GM19324 (cell line): ENCODE measurements at regions not wholly inside any gene's neighbourhood (a gene's known extent, or its start where the extent isn't known, plus 50 kb on each side); places are given as distances from the start of the nearest gene placed in this dataset.

Source experiments
- ATAC-seq: cut with Tn5 transposase; IDR thresholded peaks from one replicate; pipeline ENCODE4 v1.9.1; 2021; ENCODE audit warnings: mild to moderate bottlenecking, moderate library complexity; ENCODE audit not compliant: unreplicated experiment, low FRiP score

GRCh38 chr10:128365156-128365725, 239.0 kb upstream of the MKI67 start:
- ATAC-seq, result no peak

GRCh38 chr10:128367807-128368206, 241.6 kb upstream of the MKI67 start:
- ATAC-seq, result no peak

- ATAC-seq, result no peak
Observed at GRCh38 chr10:128369101-128369650, 243.0 kb upstream of the MKI67 start.

- no peak for ATAC-seq
Observed at GRCh38 chr10:128373071-128373749, 247.0 kb upstream of the MKI67 start.

- ATAC-seq, result no peak
Observed at GRCh38 chr10:128373831-128374230, 247.6 kb upstream of the MKI67 start.

- no peak for ATAC-seq
Observed at GRCh38 chr10:128375171-128375570, 248.9 kb upstream of the MKI67 start.

- ATAC-seq, result no peak
Observed at GRCh38 chr10:128377364-128377987, 251.3 kb upstream of the MKI67 start.

- no peak for ATAC-seq
Observed at GRCh38 chr10:128377988-128378387, 251.8 kb upstream of the MKI67 start.

GRCh38 chr10:128380946-128381345, 254.7 kb upstream of the MKI67 start:
- ATAC-seq, result no peak

GRCh38 chr10:128382225-128382624, 256.0 kb upstream of the MKI67 start:
- ATAC-seq, result no peak

- no peak for ATAC-seq
Observed at GRCh38 chr10:128384831-128385230, 258.6 kb upstream of the MKI67 start.

GRCh38 chr10:128386231-128386630, 260.0 kb upstream of the MKI67 start:
- ATAC-seq, result no peak

- no peak for ATAC-seq
Observed at GRCh38 chr10:128386816-128387604, 260.8 kb upstream of the MKI67 start.

- ATAC-seq, result no peak
Observed at GRCh38 chr10:128390596-128390995, 264.4 kb upstream of the MKI67 start.

GRCh38 chr10:128393546-128393945, 267.3 kb upstream of the MKI67 start:
- no peak for ATAC-seq

GRCh38 chr10:128398118-128398517, 271.9 kb upstream of the MKI67 start:
- no peak for ATAC-seq

- ATAC-seq, result no peak
Observed at GRCh38 chr10:128398999-128399398, 272.8 kb upstream of the MKI67 start.

GRCh38 chr10:128400564-128400963, 274.3 kb upstream of the MKI67 start:
- no peak for ATAC-seq

GRCh38 chr10:128405450-128405849, 279.2 kb upstream of the MKI67 start:
- no peak for ATAC-seq

GRCh38 chr10:128411643-128412042, 285.4 kb upstream of the MKI67 start:
- no peak for ATAC-seq

GRCh38 chr10:128414568-128414967, 288.3 kb upstream of the MKI67 start:
- ATAC-seq, result no peak
